NCI-H2081 (cell line): ENCODE measurements at regions not wholly inside any gene's neighbourhood (a gene's known extent, or its start where the extent isn't known, plus 50 kb on each side); places are given as distances from the start of the nearest gene placed in this dataset.

ENCODE experiments used
- DNase-seq, 2 experiments: peaks; one replicate each; lab custom pipeline; 2025; lab: John Stamatoyannopoulos, UW

DNA sequence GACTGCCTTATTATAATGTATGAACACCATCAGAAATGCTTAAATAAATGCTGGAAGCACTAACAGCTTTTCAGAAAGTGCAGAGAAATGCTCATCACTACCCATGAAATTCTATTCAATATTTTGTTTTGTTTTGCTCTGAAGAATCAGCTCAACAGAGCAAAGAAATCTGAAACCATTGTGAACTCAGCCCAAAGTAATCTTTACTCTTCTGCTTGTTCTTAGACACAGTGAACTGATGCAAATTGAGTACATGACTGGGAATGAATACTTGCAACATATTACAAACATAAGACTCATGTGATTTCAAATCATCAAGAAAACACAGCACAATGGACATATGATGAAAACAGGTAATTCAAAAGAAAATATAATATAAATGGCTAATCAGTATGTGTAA is 404.6 kb upstream of the OPRM1 start:
- DNase-seq: no peak

DNA sequence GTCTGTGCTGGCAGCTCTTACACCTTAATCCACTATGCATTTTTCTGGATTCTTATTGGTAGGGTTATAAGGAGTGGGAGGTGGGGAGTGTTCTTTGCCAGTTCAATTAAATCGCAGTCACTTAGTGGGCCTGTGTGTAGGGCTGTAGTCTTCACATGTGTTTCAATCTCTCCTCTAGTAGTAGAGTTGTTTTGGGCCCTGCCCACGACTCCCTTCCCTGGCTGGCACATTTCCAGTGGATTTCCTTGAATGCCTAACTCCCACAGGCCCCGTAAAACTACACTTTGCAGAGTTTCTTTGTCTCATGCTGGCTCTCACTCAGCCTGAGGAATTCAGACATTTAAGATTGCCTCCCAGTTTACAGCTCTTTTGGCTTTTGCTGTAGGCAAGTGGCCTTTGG is 414.0 kb upstream of the OPRM1 start:
- peak in 1 of 2 experiments; percentile 0 for DNase-seq

DNA sequence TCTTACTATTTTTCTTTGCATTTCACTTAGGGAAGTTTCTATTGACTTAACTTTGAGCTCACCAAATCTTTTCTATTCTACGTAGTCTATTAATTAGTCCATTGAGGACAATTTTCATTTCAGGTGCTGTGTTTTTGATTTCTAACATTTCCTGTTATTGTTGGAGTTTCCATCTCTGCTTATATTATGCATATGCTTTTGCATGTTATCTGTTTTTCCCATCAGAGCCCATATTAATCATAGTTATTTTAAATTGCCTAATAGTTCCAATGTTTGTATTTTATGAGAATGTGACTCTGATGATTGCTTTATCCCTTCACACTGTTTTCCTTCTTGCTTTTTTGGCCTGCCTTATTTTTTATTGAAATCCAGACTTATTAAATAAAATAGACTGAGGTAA is 414.5 kb upstream of the OPRM1 start:
- DNase-seq: no peak

DNA sequence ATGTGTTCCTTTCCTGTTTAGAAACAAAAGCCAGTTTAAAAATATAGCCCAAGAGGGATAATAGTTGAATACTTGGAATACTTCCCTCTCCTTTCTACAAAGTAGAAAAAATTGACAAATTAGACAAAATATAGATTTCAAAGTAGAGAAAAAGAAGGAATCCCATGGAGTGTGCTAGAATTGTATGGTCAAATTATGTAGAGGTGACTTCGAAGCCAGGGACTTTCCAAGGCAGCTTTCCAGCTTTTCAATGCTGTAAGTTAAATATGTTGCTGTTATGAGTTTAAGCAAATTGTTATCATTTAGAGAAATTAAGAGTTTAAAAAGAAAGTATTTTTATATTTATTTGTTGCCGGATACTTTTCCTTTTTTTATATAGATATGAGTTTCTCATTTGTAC is 415.5 kb upstream of the OPRM1 start:
- DNase-seq: no peak

DNA sequence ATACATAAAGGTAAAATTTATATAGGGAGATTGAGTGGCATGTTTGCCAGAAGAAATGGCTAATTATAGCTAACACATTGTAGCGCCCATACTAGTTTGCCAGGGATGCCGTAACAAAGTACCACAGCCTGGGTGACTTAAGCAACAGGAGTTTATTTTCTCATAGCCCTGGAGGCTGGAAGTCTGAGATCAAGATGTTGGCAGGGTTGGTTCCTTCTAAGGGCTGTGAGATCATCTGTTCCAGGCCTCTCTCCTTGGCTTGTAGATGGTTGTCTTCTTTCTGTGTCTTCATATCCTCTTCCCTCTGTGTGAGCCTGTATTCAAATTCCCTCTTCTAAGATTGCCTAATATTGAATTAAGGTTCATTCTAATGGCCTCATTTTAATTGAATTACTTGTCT is 417.5 kb upstream of the OPRM1 start:
- DNase-seq: no peak

DNA sequence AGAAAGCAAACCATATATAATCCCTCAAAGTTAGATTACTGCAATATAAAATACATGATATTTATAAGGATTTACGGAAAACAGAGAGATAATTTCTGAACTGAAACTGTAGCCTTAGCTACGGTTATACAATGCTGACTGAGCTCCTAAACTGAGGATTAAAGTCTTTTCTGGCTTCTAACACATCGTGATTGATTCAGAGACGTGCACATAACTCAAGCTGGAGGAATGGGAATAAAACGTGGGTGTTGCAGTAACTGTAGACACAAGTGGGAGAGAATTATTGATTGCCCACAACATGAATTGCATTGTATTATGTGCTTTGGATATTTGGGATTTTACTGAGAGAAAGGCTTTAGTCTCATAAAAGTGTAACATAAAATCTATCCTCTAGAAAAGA is 418.0 kb upstream of the OPRM1 start:
- no peak for DNase-seq

DNA sequence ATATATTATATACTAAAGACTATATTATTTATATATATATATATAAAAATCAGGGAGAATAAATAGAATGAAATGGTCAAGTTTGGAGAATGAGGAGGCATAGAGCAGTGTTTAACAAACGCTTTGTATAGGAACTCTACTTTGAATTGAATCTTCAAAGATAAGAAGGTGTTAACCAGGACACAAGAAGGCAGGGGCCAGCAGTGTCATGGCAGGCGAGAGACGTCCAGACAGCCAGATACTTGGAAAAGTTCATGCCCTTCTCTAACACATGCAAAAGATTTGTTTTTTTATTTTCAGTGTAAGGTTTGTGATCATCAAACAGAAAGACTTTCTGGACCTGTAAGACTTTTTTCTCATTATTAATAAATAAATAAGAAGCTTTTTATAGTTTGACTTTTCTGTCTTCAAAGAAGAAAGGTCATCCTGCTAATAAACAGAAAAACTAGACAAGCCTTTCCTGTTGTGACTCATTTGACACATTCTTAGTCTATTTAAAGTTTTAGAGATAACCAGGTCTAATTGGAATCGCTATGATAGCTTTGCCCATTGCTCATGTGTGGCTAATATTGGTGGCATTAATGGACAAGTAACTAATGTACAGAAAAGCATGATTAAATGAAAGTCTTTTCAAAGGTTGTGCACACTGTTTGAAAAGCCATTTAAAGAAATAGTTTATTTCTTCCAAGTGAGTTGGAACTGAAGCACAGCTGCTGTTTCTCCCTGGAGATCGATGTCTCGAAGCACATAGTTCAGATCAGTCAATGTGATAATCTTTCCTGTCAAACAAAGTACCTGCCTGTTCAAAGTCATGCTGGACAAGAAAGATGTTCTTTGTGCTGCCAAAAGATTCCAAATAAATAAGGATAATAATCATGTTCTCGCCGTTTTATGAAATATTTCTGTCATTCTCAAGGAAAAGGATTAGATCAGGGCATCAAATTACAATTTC is 420.4 kb upstream of the OPRM1 start:
- DNase-seq: no peak

DNA sequence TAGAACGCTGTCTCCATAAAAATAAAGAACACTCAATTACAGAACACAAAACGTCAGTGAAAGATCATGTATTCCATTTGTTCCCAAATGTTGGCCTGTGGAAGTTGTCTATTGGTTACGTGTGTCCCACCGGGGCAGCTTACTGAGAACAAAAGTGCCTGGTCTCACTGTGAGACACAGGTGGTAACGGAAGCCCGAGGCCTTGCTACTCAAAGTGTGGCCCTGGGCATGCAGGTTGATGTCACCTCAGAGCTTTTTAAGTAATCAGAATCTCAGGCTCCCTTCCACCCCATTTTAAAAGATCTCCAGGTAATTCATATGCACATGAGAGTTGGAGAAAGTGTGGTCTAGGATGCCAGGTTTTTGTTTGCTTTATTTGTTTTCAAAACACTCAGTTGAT is 422.5 kb upstream of the OPRM1 start:
- peak in 1 of 2 experiments; percentile 1 for DNase-seq

DNA sequence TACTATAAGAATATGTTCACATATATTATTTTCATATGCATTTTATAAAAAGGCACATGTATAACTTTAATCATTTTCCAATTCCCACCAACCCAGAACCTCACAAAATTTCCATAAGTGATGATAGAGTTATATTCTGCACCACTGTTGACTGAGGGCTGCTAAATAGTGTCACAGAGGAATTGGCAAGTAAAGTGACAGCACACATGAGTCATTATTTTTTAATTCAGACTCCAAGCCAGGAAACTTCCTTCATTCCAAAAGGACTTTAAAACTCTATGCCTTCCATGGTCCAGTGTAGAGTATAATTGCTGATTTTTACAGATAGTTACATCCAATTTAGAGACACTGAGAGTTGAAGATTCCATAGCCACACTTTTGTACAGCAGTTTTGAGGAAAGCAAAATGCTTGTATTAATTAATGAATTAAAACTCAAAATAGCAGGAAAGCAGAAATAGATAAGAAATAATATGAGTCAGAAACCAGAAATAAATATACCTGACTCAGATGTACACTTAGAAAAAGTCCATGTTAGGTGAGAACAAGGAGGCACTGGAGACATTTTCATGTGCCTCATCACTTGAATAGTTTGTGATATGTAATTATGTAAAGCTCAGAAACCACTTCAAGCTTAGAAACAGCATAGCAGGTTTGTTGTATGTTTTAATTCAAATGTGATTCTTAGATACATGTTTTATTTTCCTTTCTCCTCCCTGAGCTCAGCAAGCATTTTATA is 425.2 kb upstream of the OPRM1 start:
- DNase-seq: no peak

DNA sequence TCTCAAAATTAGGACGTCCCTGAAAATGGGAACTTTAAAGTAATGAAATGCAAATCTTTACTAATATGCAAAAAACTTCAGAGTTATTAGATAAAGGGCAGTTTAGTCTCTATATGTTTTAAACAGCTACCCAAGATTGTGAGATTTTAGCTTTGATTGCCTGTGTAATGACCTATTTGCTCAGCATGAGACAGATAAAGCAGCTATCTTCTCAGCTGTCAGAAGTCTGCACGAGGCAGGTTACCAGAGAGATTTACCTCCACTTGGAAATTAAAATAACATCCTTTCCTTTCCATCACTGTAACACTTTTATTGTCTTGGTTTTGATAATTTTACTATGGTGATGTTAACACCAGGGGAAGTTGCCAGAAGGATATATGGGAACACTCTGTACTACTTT is 436.6 kb upstream of the OPRM1 start:
- DNase-seq: no peak

DNA sequence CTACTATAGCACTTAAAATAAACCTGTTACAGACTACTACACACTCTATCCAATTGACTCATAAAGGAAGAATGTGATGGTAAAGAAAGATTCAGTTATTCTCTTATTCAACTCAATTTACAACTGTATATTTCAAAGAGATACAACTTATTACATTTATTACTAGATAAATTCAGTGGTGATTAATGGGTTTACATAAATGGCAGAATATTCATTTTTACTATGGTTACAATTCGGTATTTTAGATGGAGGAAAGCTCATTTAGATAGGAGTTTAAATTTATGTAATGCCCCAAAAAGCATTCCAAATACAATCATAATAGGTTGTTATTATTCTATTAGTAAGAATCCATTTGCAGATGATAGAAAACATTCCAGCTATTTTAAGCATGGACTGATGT is 439.1 kb upstream of the OPRM1 start:
- DNase-seq: no peak

DNA sequence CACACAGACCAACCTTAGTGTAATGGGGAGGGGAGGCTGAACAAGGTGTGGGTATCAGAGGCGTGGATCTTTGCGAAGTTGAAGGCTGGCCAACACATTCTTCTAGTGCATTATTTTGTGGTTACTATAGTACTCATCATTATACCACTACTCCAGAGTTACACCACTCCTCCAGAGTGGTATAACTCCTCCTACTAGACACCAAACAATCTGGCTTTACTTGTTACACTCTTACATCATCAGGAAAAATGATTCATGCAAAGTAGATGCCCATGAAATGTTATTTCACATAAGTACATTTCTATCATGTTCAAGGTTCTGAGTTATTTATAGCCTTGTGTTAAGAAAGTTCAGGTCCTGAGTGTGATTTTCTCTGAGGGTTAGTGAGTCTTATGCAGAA is 443.1 kb upstream of the OPRM1 start:
- no peak for DNase-seq

DNA sequence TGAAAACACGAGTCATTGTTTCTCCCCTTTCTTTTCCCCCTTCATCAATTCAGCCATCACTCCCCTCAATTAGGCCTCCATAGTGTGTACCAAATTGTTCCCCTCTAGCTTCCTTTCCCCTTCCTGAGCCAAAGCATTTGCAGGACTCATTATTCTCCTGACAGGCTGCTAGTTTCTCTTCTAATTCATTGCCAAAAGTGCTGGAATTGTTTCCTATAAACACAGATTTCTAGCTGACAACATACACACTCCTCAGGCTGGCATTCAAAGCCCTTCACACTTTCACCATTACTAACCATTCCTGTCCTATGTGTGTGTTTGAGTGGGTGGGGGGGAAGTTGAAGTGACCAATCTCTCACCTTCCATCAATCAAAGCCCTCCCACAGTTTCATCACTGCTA is 444.2 kb upstream of the OPRM1 start:
- DNase-seq: no peak

DNA sequence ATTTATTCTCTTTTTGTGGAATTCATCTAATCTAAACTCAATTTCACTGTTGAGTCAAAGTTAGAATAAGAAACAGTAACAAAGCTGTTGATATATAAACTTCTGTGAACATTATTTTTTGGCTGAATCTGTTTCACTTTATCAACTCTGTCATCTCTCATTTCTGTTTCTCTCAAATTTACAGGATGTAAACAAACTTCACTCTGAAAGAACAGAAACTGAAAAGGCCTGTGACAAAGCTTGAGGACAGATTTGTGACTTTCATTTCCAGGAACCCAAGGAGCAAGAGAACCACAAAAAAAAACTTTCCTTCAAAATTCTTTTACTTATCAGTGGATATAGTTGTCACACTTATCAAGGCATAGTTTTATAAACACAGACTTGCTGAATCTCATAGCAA is 447.9 kb upstream of the OPRM1 start:
- no peak for DNase-seq

DNA sequence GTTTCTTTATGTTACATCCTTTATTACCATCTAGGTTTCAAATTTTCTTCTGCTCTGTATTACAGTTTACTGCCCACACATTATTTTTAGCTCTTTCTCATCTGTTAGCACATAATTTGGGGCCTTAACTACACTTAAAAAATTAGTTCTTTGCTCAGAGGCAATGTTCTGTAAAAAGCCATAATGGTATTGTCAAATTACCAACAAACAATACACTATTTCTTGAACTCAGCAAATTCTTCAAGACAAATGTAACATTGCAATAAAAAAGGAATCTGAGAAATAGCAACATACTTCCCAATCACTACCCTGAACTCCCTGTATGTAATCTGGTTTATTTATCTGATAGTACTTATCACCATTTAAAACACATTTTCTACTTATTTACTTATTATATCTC is 448.6 kb upstream of the OPRM1 start:
- DNase-seq: no peak

DNA sequence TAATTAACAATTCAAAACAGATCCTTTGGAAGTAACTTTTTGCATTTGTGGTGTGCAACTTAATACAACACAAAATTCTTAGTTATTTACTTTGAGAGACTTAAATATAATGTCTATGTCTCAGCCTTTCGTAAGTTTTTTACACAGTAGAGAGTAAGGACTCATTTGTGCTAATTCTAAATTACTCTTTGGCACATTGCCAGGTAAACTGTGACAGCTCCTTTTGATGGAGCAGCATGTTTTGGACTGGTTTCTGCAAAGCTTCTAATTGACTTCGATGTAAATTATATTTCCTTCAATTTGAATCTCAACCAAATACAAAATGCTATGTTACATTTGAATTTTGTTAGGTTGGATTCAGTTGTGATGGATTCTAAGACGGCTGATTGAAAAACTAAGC is 450.7 kb upstream of the OPRM1 start:
- no peak for DNase-seq

DNA sequence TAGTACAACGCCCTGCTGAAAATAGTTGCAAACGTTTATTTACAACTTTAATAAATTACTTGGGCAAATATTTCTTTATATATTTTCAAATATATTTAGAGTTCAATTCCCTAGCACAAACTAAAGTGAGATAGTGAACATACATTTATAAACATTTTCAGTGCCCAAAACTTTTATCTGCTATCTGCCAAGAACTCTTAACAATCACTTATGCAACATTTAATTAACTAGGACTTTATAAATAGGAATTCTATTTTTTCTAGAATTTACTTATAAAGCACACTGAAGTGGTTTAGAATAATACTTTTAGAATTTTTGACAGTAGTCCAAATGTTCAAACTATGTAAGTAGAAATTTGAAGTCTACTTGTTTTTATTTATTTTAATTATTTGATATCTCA is 452.6 kb upstream of the RGS17 start:
- DNase-seq: no peak

DNA sequence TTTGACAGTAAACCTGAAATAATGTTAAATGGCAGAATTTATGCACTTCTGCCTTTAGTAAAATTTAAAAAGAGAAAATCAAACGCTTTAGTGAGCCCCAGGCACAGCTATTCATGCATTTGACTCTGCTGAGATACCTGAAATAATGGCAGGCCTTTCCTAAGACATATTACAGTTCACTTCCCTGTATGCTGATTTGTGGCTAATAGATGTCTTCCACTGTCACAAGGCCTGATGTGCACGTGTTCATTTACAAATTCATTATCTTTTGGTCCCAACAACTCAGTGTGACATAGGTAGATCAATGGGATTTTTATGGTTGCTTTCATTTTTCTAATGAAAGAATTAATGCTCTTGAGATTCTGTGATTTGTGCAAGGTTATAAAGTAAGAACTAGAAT is 449.7 kb upstream of the RGS17 start:
- no peak for DNase-seq

DNA sequence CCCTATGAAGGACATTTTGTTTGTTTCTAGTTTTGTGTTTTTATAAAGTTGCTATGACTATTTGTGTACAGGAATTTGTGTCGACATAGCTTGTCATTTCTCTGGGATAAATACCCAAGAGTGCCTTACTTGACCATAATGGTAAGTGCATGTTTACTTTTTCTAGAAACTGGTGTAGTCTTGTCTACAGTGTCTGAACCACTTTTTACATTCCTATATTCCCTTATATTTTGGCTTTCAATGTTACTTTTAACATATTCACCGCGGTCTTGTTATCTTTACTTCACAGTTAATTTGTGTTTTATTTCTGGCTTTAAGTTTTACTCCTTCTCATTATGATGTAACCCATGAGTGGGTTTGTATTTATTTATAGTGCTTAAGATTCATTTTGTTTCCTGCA is 444.4 kb upstream of the RGS17 start:
- no peak for DNase-seq

DNA sequence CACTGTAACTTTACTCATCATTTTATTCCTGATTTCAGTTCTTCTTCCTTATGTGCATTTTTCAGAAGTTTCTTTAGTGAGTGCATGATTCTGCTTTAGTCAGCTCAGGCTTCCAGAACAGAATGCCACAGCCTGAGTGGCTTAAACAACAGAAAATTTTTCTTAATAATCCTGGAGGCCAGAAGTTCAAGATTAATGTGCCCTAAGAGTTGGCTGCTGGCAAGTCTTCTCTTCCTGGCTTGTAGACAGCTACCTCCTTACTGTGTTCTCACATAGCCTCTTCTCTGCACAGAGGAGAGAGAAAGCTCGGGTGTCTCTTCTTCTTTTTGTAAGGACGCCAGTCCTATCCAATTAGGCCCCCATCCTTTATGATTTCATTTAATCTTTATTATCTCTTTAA is 443.1 kb upstream of the RGS17 start:
- DNase-seq: no peak

DNA sequence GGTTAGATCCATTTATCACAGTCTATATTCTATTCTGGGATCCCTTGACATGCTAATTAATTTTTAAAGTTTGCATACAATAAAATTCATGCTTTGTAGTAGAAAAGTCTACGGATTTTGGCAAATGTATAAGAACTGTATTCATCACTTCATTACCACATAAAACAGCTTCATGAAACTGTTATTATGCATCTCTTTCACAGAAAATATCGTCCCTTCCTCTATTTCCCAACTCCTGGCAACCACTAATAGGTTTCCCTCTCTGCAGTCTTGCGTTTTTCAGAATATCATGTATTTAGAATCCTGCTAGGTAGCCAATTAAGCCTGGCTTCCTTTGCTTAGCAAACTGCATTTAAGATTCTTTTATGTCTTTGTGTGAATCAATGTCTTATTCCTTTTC is 441.3 kb upstream of the RGS17 start:
- DNase-seq: no peak

DNA sequence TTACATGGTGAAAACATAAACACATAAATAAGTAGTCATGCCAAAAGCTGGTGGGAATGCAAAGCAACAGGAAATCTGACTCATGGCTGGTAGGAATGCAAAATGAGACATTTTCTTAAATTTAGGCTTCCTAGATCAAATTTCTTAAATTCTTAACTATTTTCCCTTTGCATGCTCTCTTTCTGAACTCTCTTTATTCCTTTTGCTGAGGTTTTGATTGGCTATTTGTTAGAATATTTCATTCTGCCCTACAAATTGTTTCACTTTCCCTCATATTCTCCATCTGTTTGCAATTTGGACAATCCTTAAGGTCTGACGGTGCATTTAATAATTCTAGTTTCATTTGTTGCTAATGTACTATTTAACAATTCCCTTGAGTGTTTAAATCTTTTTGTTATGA is 437.5 kb upstream of the RGS17 start:
- no peak for DNase-seq

DNA sequence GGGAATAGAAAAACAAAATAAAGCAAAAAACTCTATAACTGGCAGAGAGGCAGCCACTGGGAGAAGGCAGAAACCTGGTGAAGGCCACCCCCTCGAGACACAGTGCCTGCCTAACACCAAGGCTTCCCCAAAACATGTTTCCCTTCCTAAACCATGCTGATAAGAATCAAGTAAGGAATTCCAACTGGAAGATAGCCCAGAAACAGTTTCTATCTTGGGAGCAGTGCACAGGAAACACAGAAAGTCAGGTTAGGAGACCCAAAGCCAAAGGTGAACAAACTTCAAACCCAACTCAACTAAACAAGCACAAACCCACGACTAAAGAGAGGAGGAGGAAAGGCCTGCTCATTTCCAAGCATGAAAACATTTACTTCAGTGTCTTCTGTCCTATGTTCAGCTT is 433.7 kb upstream of the RGS17 start:
- DNase-seq: no peak

DNA sequence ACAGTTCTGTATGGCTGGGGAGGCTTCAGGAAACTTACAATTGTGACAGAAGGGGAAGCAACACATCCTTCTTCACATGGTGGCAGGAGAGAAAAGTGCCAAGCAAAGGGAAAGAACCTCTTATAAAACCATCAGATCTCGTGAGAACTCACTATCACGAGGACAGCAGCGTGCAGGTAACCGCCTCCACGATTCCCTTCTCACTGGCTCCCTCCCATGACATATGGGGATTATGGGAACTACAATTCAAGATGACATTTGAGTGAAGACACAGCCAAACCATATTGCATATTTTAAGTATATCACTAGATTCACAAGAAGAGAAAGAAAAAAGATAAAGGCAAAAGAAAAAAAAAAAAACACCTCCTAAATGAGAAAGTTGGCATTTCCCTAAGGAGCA is 431.9 kb upstream of the RGS17 start:
- no peak for DNase-seq
